ENCODE measurements at regions not wholly inside any gene's neighbourhood (a gene's known extent, or its start where the extent isn't known, plus 50 kb on each side); places are given as distances from the start of the nearest gene placed in this dataset.
"Not testable (repeated sequence)": the region's sequence is repeated elsewhere in the genome, so short reads cannot be mapped to it uniquely, and the experiment has no call there.

- no peak for DNase-seq (ENCODE audit: low read depth)
These were observed 178.1 kb downstream of the POTEB3 start for GRCh38 chr15:21261965-21262850.

- DNase-seq (ENCODE audit: low read depth) = no peak
These were observed 178.8 kb downstream of the POTEB3 start for GRCh38 chr15:21261396-21261964.

- no peak for DNase-seq (ENCODE audit: low read depth)
These were observed 179.3 kb downstream of the POTEB3 start for GRCh38 chr15:21260966-21261395.

DNA sequence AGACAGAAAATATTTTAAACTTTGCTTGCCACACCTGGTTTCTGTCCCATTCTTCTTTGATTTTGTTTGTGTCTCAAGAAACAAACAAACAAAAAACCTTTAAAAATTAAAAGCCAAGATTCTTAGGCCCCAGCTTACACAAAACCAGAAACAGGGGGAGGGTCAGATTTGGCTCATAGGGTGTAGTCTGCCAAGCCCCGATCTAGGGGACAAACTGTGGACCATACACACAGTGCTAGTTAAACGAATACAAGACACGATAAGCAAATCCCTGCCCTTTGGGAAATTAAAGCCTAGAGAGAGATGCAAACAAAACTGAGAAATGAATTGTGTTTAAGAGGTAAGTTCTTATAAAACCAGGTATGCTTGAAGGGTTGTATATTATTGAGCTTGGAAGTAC, 181.7 kb downstream of the POTEB3 start:
- not testable (repeated sequence) for DNase-seq (ENCODE audit: low read depth)

DNA sequence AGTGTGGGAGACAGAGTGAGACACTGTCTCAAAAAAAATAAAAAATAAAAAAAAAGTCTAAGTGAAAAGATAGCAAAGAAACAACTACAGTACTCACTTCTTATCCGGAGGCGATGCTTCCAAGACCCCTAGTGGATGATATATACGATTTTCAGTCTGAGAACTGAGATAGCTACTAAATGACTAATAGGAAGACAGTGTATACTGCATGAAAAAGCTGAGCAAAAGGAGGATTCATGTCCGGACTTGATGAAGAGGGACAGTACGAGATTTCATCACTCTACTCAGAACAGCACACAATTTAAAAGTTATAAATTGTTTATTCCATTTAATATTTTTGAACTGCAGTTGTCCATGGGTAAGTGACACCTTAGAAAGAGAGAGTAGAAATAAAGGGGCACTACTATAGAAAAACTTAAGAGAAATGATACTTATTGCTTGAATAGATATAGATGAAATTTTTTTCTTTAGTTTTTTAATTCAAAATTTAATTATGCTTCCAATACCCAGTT, 190.7 kb downstream of the POTEB3 start:
- not testable (repeated sequence) for DNase-seq (ENCODE audit: low read depth)
